Stimulated activated memory B cell treated with anti-CD40 and anti-IgM and Interleukin-4, amounts not matched to agents 10 μg/mL and 1 μg/mL and 100 μg/mL, for 72 hours (primary cell): ENCODE measurements at regions not wholly inside any gene's neighbourhood (a gene's known extent, or its start where the extent isn't known, plus 50 kb on each side); places are given as distances from the start of the nearest gene placed in this dataset.

Experiments used
- ATAC-seq: fragments of 150-1000 bp; cut with Tn5 transposase; 2 replicates; pipeline ENCODE4 v1.10.0; 2021
- H3K27ac Mint-ChIP-seq: one replicate; pipeline ENCODE4 v1.8.0; 2022; ENCODE audit warnings: mild to moderate bottlenecking, mixed read lengths
- H3K27me3 Mint-ChIP-seq: one replicate; pipeline ENCODE4 v1.8.0; 2022; ENCODE audit warnings: mixed read lengths
- H3K36me3 Mint-ChIP-seq: one replicate; pipeline ENCODE4 v1.8.0; 2022; ENCODE audit warnings: mixed read lengths
- H3K4me1 Mint-ChIP-seq: one replicate; pipeline ENCODE4 v1.8.0; 2022; ENCODE audit warnings: mixed read lengths
- H3K4me3 Mint-ChIP-seq: one replicate; pipeline ENCODE4 v1.8.0; 2022; ENCODE audit warnings: mild to moderate bottlenecking, moderate library complexity, mixed read lengths
- H3K9me3 Mint-ChIP-seq: one replicate; pipeline ENCODE4 v1.8.0; 2022; ENCODE audit warnings: mixed read lengths

DNA sequence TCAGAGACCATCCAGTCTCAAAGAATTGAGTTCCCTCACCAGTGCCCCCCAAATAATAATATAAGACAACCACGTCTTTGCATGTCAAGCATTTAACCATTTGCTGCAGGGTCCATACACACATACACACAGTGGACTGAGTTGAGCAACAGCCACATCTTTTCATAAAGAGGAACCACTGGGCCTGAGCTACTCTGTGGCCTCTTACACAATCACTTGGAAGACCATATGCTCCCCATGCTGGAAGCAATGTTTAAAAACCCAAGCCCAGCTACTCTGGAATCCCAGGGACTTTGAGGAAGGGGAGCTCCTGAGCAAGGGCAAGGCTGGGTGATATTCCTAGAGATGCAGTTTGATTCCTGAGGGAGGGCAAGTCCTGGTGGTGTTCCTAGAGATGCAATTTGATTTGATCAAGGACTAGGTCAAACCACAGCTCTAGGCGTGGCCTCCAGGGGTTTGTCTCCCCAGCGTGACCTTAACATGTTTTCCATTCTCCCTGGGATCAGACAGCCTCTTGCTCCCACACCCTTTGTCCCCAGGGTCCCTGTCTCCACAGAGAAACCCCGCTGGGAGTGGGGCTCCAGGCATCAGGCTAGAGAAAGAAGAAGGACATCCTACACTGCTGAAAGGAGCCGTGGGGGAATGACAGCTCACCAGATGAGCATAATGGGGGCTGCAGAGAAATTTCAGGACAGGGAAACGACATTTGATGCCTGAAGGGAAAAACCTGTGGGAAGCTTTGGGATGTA, 376.2 kb upstream of the MGMT start:
- Mint-ChIP-seq H3K9me3 (peaks cover 3% of the 10 kb centered on the region), H3K36me3 (no peaks in the 10 kb centered on the region), H3K4me1 (no peaks in the 10 kb centered on the region), H3K4me3 (no peak overlapping the region), H3K27me3 (no peaks in the 10 kb centered on the region), H3K27ac (no peak overlapping the region)
- no peak for ATAC-seq

DNA sequence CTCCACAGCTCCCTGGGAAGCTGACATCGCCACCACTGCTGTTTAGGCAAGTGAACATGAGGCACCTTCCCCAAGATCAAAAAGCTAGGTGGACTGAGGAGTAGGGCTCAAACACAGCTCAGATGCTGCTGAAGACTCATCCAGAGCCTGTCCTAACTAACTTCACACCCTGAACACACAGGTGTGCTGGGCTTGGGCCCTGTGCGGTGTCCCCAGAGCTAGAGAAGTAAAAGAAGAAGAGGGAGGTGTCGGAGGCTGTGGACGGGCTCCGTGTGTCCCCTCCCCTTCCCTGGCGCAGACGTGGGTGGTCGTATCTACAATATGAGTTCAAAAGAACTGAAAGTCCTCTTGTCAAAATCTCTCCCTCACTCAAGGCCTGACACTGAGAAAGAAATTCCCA, 373.4 kb upstream of the MGMT start:
- no peak for ATAC-seq
- Mint-ChIP-seq H3K36me3 (no peaks in the 10 kb centered on the region), H3K27me3 (no peaks in the 10 kb centered on the region), H3K4me1 (no peaks in the 10 kb centered on the region), H3K4me3 (no peak overlapping the region), H3K27ac (no peak overlapping the region), H3K9me3 (no peaks in the 10 kb centered on the region)

DNA sequence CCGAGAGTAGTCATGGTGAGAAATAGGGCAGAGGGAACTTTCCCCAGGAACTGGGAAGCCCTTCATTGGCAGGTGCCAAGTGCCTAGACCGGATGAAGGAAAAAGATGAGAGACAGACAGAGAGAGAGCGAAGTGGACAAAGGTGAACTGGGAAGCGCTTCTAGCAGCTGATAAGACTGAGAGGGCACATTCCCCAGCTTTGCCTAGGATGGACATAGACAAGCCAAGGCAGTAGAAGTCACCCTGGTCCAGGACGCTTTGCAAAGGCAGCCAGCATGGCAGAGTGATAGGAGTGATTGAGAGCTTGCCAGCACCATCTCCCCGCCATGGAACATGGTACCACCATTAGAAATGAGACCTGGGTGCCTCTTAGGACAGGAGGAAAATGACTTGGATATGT, 372.8 kb upstream of the MGMT start:
- Mint-ChIP-seq H3K4me1 (no peaks in the 10 kb centered on the region), H3K27me3 (no peaks in the 10 kb centered on the region), H3K27ac (no peak overlapping the region), H3K36me3 (no peaks in the 10 kb centered on the region), H3K9me3 (no peaks in the 10 kb centered on the region), H3K4me3 (no peak overlapping the region)
- ATAC-seq = no peak

DNA sequence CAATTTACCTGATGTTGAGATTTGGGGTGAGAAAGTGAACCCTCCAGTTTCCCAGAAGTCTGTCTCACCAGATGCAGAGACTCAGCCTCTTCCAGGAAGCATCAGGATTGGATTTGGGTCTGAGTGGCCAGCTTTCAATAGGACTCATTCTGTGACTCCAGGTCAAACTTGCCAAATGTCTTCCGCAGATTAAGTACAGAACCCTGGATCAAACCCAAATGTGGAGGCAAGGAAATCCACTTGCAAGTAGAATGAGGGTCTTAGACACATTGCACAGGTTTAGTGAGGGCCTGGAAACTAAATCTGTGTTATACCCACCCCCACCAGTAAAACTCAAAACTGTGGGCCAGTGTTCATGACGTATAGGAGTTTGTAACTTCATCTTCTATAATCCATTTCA, 372.2 kb upstream of the MGMT start:
- ATAC-seq = no peak
- no peak overlapping the region for H3K27ac Mint-ChIP-seq
- H3K9me3 Mint-ChIP-seq = no peaks in the 10 kb centered on the region
- H3K4me3 Mint-ChIP-seq = no peak overlapping the region
- H3K4me1 Mint-ChIP-seq = no peaks in the 10 kb centered on the region
- H3K36me3 Mint-ChIP-seq = no peaks in the 10 kb centered on the region
- no peaks in the 10 kb centered on the region for H3K27me3 Mint-ChIP-seq

DNA sequence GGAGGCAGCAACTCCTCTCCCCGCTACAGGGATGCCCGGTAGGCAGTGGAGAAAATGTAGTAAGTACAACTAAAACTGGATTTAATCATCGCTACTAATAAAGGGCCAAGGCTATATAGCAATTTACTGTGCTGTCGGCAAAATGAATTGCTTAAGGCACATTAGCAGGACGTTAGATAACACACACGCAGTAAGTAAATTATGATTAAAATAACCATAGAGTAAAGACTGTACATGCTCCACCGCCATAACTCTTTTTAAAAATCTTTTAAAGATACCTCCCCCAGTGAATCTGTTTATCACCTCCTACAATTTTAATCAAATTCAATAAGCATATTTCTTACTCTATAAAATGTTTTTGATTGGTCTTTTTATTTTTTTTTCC, 371.4 kb upstream of the MGMT start:
- Mint-ChIP-seq H3K36me3 (no peaks in the 10 kb centered on the region), H3K27me3 (no peaks in the 10 kb centered on the region), H3K4me1 (no peaks in the 10 kb centered on the region), H3K27ac (no peak overlapping the region), H3K9me3 (no peaks in the 10 kb centered on the region), H3K4me3 (no peak overlapping the region)
- ATAC-seq = no peak

DNA sequence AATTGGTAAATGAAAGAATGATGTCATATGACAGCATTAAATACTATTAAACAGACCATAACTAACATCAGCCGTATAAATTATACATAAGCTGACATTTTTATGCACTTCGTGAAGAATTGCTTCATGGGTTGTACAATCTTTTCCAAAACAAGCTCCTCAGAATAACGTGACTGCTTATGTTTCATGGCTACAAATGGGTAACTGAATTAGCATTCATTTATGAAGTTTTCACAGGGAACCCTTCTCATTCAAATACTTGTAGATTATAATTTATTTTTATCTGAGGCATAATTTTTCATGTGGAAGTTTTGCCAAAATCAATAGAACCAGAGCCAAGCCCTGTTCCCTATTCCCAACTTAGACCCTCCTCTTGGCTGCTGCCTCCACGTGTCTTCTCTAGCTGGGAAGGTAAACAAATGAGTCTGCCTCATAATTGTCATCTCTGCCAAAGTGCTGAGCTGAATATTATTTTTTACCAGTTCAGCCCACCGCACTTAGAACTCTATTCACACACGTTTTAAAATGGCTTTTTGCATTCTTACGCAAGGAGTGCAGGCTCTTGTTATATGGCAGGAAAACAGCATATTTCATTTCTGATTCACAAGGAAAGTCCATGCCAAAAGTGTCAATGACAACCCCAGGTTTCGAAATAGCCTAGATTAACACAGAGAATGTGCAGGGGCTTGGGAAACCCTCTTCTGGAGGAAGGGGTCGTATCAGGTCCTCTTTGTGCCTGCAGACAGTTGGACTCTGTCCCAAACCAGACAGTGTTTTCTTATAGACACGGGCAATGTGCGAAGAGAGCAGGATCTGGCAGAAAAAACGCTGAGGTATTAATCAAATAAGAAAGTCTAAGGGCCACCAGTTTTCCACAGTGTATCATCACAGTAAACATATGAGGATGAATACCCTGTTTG, 370.7 kb upstream of the MGMT start:
- H3K27me3 Mint-ChIP-seq = no peaks in the 10 kb centered on the region
- no peaks in the 10 kb centered on the region for H3K9me3 Mint-ChIP-seq
- no peaks in the 10 kb centered on the region for H3K36me3 Mint-ChIP-seq
- ATAC-seq = no peak
- H3K4me3 Mint-ChIP-seq = no peak overlapping the region
- no peaks in the 10 kb centered on the region for H3K4me1 Mint-ChIP-seq
- H3K27ac Mint-ChIP-seq = no peak overlapping the region

DNA sequence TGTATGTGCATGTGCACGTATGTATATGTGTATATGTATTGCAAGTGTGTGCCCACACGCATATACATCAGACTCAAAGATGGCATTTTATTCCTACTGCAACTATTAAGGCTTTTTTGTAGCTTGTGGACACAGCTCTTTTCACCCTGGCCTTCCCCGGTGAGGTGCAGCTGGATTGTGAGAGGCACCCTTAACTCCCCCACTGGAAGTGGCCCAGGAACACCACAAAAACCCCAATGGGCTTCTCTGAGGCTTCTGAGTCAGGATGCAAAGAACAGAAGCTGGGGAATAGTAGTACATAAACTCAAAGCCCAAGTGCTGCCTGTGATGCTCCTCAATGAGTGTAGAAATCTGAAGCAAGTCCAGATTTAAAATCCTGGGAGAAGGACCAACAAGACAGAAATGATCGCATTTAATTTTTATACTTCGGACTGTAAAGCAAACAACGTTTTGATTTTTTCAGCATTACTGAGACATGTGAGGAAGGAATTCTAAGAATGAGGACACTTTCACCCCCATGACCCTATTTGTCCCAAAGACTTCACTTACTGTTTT, 369.2 kb upstream of the MGMT start:
- no peaks in the 10 kb centered on the region for H3K4me1 Mint-ChIP-seq
- H3K27ac Mint-ChIP-seq = no peak overlapping the region
- no peak for ATAC-seq
- no peak overlapping the region for H3K4me3 Mint-ChIP-seq
- no peaks in the 10 kb centered on the region for H3K36me3 Mint-ChIP-seq
- no peaks in the 10 kb centered on the region for H3K27me3 Mint-ChIP-seq
- no peaks in the 10 kb centered on the region for H3K9me3 Mint-ChIP-seq

DNA sequence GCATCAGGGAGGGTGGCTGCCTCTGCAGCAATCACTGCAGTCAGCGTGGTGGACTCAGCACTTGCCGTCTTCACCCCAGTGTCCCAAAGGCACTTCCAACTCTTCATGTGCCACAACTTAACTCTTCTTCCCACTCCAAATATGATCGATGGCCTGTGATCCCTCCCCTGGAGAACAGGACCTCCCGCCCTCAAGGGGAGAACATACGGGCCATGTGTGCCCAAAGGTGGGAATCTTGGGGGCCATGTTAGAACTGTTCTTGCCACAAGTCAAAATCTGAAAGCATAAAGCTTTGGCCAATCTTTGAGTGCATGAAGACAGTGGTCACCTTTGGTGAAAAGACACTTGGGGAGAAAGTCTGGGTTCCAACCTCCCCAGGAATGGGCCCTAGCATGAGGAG, 368.5 kb upstream of the MGMT start:
- no peaks in the 10 kb centered on the region for H3K36me3 Mint-ChIP-seq
- no peaks in the 10 kb centered on the region for H3K9me3 Mint-ChIP-seq
- H3K27ac Mint-ChIP-seq = no peak overlapping the region
- no peaks in the 10 kb centered on the region for H3K4me1 Mint-ChIP-seq
- H3K27me3 Mint-ChIP-seq = no peaks in the 10 kb centered on the region
- ATAC-seq = no peak
- no peak overlapping the region for H3K4me3 Mint-ChIP-seq

DNA sequence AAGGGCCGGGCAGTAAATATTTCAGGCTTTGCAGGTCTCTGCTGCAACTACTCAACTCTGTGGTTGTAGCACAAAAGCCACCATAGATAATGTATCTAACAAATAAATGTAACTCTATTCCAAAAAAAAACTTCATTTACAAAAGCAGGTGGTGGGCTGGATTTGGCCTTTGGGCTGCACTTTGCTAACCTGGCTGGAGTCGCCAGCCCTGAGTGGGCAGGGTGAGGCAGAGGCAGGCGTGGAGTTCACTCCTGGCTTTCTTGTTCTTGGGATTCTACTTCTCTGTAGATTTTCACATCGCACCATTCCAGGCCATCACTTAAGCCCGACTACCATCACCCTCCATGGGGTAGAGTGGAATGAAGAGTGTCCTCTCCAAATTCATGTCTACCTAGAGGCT, 367.6 kb upstream of the MGMT start:
- no peaks in the 10 kb centered on the region for H3K4me1 Mint-ChIP-seq
- H3K36me3 Mint-ChIP-seq = no peaks in the 10 kb centered on the region
- no peak overlapping the region for H3K4me3 Mint-ChIP-seq
- no peak for ATAC-seq
- no peaks in the 10 kb centered on the region for H3K9me3 Mint-ChIP-seq
- H3K27me3 Mint-ChIP-seq = no peaks in the 10 kb centered on the region
- no peak overlapping the region for H3K27ac Mint-ChIP-seq

DNA sequence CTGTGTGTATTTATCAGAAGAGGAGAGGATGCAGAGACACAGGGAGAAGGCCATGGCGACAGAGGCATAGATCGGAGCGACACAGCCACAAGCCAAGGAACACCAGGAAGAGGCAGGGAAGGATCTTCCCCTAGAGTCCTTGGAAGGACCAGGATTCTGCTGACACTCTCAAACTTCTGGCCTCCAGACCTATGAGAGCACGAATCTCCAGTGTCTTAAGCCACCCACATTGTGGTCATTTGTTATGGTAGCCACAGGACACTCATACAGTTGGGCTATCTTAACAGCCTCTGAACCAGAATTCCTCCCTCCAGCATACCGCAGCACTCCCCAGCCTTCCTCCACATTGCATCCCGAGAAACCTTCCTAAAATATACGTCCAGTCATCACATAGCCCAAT, 367.0 kb upstream of the MGMT start:
- Mint-ChIP-seq H3K4me1 (no peaks in the 10 kb centered on the region), H3K4me3 (no peak overlapping the region)
- ATAC-seq = no peak

DNA sequence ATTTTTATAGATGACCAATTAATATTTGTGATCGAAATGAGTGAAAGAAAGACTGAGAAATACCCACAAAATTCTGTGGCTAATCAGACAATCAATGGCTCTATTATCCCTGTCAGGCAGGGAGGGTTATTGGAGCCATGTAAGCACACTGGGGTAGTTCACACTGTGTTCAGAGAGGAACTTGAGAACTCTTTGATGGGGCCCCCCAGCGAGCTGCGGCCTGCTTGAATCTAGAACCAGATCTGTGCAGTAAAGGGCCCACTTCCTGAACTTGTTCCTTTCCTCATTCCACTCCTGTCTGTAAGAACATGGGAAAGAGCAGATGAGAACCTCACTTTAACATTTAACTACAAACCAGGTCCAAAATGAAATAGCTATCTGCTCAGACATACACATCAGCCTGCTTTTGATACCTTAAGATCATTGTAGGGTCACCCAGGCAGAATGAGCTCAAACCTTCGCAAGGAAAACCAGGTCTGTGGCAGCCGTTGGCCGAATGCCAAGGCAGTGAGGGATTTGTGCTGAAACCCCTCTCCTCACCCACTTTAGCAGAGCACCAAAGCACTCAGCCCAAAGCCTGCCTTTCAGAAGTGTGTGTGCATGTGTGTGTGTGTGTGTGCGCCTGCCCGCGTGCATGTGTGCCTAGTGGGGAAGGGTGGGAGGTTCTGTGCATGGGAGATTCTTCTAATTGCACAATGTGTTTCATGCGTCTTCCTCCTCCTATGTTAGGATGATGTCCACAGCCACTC, 365.6 kb upstream of the MGMT start:
- no peak for ATAC-seq
- Mint-ChIP-seq H3K9me3 (no peaks in the 10 kb centered on the region), H3K36me3 (no peaks in the 10 kb centered on the region), H3K27ac (no peak overlapping the region), H3K27me3 (no peaks in the 10 kb centered on the region), H3K4me1 (no peaks in the 10 kb centered on the region), H3K4me3 (no peak overlapping the region)

More for the DNA sequence above, 367.0 kb upstream of the MGMT start:
- Mint-ChIP-seq H3K36me3 (no peaks in the 10 kb centered on the region), H3K27me3 (no peaks in the 10 kb centered on the region), H3K9me3 (no peaks in the 10 kb centered on the region), H3K27ac (no peak overlapping the region)

DNA sequence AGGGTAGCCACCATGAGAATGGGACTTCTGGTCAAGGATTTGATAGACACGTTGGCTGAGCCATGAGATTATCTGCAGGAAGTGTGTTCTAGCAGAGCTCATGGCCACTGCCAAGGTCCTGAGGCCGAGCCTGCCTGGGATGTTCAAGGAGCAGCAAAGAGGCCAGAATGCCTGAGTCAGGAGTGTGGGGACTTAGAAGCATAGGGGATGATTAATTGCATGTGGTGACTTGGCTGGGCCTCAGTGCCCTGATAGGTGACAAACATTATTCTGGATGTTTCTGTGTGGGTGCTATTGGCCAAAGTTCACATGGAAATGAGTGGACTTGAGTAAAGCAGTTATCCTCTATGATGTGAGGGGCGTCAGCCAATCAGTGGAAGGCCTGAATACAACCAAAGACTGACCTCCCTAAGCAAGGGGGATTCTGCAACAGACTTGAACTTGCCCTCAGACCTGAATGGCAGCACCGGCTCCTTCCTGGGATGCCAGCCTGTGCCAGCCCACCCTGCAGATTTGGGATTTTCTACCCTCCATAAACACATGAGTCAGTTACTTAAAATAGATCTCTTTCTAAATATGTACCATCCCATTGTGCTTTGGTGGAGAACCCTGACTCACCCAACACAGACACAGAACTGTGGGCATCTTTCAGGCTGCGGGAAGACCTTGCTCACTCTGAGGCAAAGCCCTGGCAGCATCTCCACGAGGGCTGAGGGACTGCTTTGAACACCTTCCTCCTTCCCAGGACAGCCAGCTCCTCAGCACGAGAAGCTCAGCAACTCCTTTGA, 363.9 kb upstream of the MGMT start:
- no peaks in the 10 kb centered on the region for H3K36me3 Mint-ChIP-seq
- no peaks in the 10 kb centered on the region for H3K27me3 Mint-ChIP-seq
- ATAC-seq = no peak
- no peaks in the 10 kb centered on the region for H3K4me1 Mint-ChIP-seq
- no peaks in the 10 kb centered on the region for H3K9me3 Mint-ChIP-seq
- H3K4me3 Mint-ChIP-seq = no peak overlapping the region
- H3K27ac Mint-ChIP-seq = no peak overlapping the region

DNA sequence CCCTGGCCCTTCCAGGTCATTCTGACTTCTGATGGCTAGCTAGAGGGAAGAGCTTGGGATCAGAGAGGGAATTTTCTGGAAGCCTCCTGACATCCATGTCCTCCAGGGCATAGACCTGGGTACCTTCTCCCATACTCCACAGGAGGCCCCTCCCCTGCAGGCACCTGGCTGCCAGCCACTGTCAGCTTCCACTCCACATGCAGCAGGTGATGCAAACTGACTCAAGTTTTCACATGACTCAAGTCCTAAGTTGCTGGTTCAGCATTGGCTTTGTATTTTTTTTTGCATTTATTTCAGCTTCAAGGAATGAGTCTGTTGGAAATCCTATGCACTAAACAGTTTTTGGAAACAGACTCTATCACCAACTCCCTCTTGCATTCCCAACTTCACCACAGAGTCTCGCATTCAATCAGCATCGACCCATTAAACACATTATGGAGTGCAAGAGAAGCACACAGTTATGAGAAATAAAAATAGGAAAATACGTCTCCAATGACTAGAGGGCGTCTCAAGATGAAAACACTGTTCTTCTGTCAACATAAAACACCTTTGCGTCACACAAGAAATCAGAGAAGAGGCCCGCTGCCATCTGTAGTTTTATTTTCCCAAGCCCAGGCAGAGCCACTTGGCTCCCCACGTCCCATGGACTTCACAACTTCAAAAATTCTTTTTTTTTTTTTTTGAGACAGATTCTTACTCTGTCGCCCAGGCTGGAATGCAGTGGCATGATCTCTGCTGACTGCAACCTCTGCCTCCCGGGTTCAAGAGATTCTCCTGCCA, 362.6 kb upstream of the MGMT start:
- Mint-ChIP-seq H3K27ac (no peak overlapping the region), H3K36me3 (no peaks in the 10 kb centered on the region), H3K4me3 (no peak overlapping the region), H3K27me3 (no peaks in the 10 kb centered on the region), H3K4me1 (no peaks in the 10 kb centered on the region), H3K9me3 (no peaks in the 10 kb centered on the region)
- no peak for ATAC-seq

DNA sequence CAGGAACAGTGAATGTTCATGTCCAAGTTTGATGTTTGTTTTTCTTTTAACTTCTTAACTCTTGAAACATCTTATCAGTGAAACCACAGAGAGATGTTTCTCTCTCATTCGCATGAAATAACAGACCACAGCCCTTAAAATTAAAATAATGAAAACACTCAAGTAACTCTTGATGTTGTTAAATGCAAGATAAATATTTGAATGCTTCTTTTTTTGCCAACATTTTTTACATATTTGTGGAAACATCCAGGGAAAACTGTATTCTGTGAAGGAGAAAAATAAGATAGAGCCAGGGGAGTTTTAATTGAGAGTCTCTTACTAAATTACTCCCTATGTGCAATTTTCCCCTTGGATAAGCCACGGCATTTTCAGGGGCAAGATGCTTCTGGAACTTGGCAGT, 361.8 kb upstream of the MGMT start:
- no peak overlapping the region for H3K27ac Mint-ChIP-seq

More for the DNA sequence above, 361.8 kb upstream of the MGMT start:
- Mint-ChIP-seq H3K9me3 (no peaks in the 10 kb centered on the region), H3K4me1 (no peaks in the 10 kb centered on the region), H3K4me3 (no peak overlapping the region), H3K27me3 (no peaks in the 10 kb centered on the region), H3K36me3 (no peaks in the 10 kb centered on the region)
- ATAC-seq = no peak
